ENCODE measurements at regions not wholly inside any gene's neighbourhood (a gene's known extent, or its start where the extent isn't known, plus 50 kb on each side); places are given as distances from the start of the nearest gene placed in this dataset.

DNA sequence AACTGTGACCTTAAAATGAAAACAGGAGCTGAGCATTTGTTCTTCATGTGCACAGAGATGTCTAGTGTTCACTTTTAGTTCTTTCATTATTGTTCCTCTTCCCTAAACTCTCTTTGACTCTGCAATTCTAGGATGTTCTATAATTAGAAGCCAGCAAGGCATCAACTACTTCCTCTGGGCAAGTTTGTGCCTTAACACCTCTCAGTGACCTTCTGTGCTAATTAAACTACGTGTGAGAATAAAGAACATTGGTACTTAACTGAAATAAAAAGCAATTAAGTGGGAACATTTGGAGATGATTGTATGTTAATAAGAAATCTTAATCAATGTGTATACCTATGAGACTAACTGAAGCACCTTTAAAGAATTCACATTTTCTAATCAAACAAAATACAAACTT lies 242.8 kb downstream of the RASEF start:
- no peak for TF ChIP-seq FOSL1 (IDR thresholded peaks at IDR 0.05; ENCODE audit: low read depth)
- TF ChIP-seq, protein P1, sequence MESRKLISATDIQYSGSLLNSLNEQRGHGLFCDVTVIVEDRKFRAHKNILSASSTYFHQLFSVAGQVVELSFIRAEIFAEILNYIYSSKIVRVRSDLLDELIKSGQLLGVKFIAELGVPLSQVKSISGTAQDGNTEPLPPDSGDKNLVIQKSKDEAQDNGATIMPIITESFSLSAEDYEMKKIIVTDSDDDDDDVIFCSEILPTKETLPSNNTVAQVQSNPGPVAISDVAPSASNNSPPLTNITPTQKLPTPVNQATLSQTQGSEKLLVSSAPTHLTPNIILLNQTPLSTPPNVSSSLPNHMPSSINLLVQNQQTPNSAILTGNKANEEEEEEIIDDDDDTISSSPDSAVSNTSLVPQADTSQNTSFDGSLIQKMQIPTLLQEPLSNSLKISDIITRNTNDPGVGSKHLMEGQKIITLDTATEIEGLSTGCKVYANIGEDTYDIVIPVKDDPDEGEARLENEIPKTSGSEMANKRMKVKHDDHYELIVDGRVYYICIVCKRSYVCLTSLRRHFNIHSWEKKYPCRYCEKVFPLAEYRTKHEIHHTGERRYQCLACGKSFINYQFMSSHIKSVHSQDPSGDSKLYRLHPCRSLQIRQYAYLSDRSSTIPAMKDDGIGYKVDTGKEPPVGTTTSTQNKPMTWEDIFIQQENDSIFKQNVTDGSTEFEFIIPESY (IDR thresholded peaks at IDR 0.05; ENCODE audit: extremely low read depth, insufficient replicate concordance, low read length) = no peak
- TF ChIP-seq, protein P2, sequence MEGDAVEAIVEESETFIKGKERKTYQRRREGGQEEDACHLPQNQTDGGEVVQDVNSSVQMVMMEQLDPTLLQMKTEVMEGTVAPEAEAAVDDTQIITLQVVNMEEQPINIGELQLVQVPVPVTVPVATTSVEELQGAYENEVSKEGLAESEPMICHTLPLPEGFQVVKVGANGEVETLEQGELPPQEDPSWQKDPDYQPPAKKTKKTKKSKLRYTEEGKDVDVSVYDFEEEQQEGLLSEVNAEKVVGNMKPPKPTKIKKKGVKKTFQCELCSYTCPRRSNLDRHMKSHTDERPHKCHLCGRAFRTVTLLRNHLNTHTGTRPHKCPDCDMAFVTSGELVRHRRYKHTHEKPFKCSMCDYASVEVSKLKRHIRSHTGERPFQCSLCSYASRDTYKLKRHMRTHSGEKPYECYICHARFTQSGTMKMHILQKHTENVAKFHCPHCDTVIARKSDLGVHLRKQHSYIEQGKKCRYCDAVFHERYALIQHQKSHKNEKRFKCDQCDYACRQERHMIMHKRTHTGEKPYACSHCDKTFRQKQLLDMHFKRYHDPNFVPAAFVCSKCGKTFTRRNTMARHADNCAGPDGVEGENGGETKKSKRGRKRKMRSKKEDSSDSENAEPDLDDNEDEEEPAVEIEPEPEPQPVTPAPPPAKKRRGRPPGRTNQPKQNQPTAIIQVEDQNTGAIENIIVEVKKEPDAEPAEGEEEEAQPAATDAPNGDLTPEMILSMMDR (IDR thresholded peaks at IDR 0.05 in 2 of 3, conservative IDR thresholded peaks at IDR 0.05 in 1 of 3; ENCODE audit: borderline replicate concordance in 1 of 3, insufficient read depth in 1 of 3, low read depth in 2 of 3, low read length in 2 of 3) = no peak
- no peak for TF ChIP-seq POLR2AphosphoS5 (IDR thresholded peaks at IDR 0.05; ENCODE audit: low read depth, low read length)
- TF ChIP-seq, protein P3, sequence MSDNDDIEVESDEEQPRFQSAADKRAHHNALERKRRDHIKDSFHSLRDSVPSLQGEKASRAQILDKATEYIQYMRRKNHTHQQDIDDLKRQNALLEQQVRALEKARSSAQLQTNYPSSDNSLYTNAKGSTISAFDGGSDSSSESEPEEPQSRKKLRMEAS (IDR thresholded peaks at IDR 0.05) = no peak
- no peak for TF ChIP-seq EZH2phosphoT487 (IDR thresholded peaks at IDR 0.05; ENCODE audit: borderline replicate concordance)
- TF ChIP-seq RAD21 (IDR thresholded peaks at IDR 0.05; ENCODE audit: low read depth) = no peak
- no peak for TF ChIP-seq SIN3A (IDR thresholded peaks at IDR 0.05; ENCODE audit: low read depth)
- no peak for TF ChIP-seq EZH2 (IDR thresholded peaks at IDR 0.05)
- TF ChIP-seq SRF (IDR thresholded peaks at IDR 0.05; ENCODE audit: low read depth) = no peak
